PC-9 (cell line): ENCODE measurements at regions not wholly inside any gene's neighbourhood (a gene's known extent, or its start where the extent isn't known, plus 50 kb on each side); places are given as distances from the start of the nearest gene placed in this dataset.
"Not testable (repeated sequence)": the region's sequence is repeated elsewhere in the genome, so short reads cannot be mapped to it uniquely, and the experiment has no call there.

ENCODE experiments used
- EZH2 ChIP-seq: fragments of 200-600 bp; sonication (generic); IDR thresholded peaks from 2 replicates; pipeline ENCODE4 v1.8.0; 2017; ENCODE audit warnings: antibody characterized with exemption, low read depth
- TF ChIP-seq, protein P1 (sequence below): fragments of 200-600 bp; sonication (generic); conservative IDR thresholded peaks from 2 replicates; pipeline ENCODE4 v1.6.1; 2017; ENCODE audit warnings: mixed run types, antibody characterized with exemption, mild to moderate bottlenecking, moderate library complexity

DNA sequence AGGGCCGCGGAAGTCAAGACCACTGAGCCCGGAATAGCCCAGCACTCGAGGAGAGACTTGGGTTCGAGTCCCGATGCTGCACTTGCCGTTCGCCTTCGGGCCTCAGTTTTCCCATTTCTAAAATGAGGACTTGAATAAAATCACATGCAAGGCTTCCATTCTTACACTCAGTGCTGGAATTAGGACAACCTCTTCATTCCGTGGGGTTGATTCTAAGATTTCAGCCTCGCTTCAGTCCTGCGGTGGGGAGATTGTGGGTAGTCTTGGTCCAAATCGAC is 116.9 kb upstream of the SMURF2 start:
- TF ChIP-seq, protein P1, sequence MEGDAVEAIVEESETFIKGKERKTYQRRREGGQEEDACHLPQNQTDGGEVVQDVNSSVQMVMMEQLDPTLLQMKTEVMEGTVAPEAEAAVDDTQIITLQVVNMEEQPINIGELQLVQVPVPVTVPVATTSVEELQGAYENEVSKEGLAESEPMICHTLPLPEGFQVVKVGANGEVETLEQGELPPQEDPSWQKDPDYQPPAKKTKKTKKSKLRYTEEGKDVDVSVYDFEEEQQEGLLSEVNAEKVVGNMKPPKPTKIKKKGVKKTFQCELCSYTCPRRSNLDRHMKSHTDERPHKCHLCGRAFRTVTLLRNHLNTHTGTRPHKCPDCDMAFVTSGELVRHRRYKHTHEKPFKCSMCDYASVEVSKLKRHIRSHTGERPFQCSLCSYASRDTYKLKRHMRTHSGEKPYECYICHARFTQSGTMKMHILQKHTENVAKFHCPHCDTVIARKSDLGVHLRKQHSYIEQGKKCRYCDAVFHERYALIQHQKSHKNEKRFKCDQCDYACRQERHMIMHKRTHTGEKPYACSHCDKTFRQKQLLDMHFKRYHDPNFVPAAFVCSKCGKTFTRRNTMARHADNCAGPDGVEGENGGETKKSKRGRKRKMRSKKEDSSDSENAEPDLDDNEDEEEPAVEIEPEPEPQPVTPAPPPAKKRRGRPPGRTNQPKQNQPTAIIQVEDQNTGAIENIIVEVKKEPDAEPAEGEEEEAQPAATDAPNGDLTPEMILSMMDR = not testable (repeated sequence)
- not testable (repeated sequence) for TF ChIP-seq EZH2
